RWPE2 (cell line): ENCODE measurements at regions not wholly inside any gene's neighbourhood (a gene's known extent, or its start where the extent isn't known, plus 50 kb on each side); places are given as distances from the start of the nearest gene placed in this dataset.

ENCODE experiments used
- ATAC-seq: fragments of 200-7000 bp; cut with Tn5 transposase; 3 replicates; pipeline ENCODE4 v1.9.1; 2021; ENCODE audit warnings: low read depth
- DNase-seq: peaks from one replicate; pipeline ENCODE4 v3.0.0-alpha.2; 2020; ENCODE audit warnings: low spot score
- H3K27ac ChIP-seq: fragments of 450-650 bp; 2 replicates; pipeline ENCODE4 v1.5.1; 2017; ENCODE audit warnings: mild to moderate bottlenecking; ENCODE audit not compliant: poor library complexity, severe bottlenecking
- H3K27me3 ChIP-seq: fragments of 250-450 bp; sonication (Bioruptor Pico); 2 replicates; pipeline ENCODE4 v1.5.1; 2021; ENCODE audit warnings: mild to moderate bottlenecking, moderate library complexity; ENCODE audit not compliant: insufficient read depth, poor library complexity, severe bottlenecking
- H3K36me3 ChIP-seq: fragments of 250-450 bp; sonication (Bioruptor Pico); 2 replicates; pipeline ENCODE4 v1.5.1; 2020; ENCODE audit warnings: low read depth, mild to moderate bottlenecking, moderate library complexity
- H3K4me1 ChIP-seq: fragments of 250-450 bp; sonication (Bioruptor Pico); 2 replicates; pipeline ENCODE4 v1.5.1; 2021; ENCODE audit warnings: mild to moderate bottlenecking, moderate library complexity; ENCODE audit not compliant: insufficient read depth, poor library complexity, severe bottlenecking
- H3K4me3 ChIP-seq: fragments of 250-450 bp; sonication (Bioruptor Pico); 2 replicates; pipeline ENCODE4 v1.5.1; 2021; ENCODE audit warnings: mild to moderate bottlenecking, moderate library complexity; ENCODE audit not compliant: severe bottlenecking
- H3K9me3 ChIP-seq: fragments of 250-450 bp; sonication (Bioruptor Pico); 2 replicates; pipeline ENCODE4 v1.5.1; 2021; ENCODE audit warnings: mild to moderate bottlenecking, moderate library complexity; ENCODE audit not compliant: severe bottlenecking
- CTCF ChIP-seq: fragments of 450-650 bp; IDR thresholded peaks from one replicate; pipeline ENCODE4 v1.5.1; 2017; ENCODE audit warnings: mild to moderate bottlenecking, moderate library complexity; ENCODE audit not compliant: poor library complexity, severe bottlenecking

GRCh38 chr9:31486630-31487029 is 897.8 kb upstream of the ACO1 start:
- ATAC-seq, result no peak

GRCh38 chr9:31490551-31491106 is 893.8 kb upstream of the ACO1 start:
- ATAC-seq (no peak), DNase-seq (no peak)
- no peak overlapping the region for H3K27ac ChIP-seq
- H3K36me3 ChIP-seq, result no peaks in the 10 kb centered on the region
- H3K27me3 ChIP-seq, result no peaks in the 10 kb centered on the region
- no peaks in the 10 kb centered on the region for H3K9me3 ChIP-seq
- no peak overlapping the region for H3K4me3 ChIP-seq
- no peak for TF ChIP-seq CTCF
- H3K4me1 ChIP-seq, result no peaks in the 10 kb centered on the region

More at GRCh38 chr9:31486630-31487029, 897.8 kb upstream of the ACO1 start:
- no peak for TF ChIP-seq CTCF
- H3K4me1 ChIP-seq, result no peaks in the 10 kb centered on the region
- no peak overlapping the region for H3K27ac ChIP-seq
- H3K27me3 ChIP-seq, result no peaks in the 10 kb centered on the region
- no peak for DNase-seq
- no peak overlapping the region for H3K4me3 ChIP-seq
- H3K9me3 ChIP-seq, result no peaks in the 10 kb centered on the region
- H3K36me3 ChIP-seq, result no peaks in the 10 kb centered on the region

- Histone ChIP-seq H3K4me3 (no peak overlapping the region), H3K36me3 (no peaks in the 10 kb centered on the region), H3K27me3 (no peaks in the 10 kb centered on the region), H3K9me3 (no peaks in the 10 kb centered on the region), H3K4me1 (no peaks in the 10 kb centered on the region), H3K27ac (no peak overlapping the region)
- ATAC-seq (no peak), DNase-seq (no peak)
- TF ChIP-seq CTCF, result no peak
Measured at GRCh38 chr9:31492229-31492628, 892.2 kb upstream of the ACO1 start.

GRCh38 chr9:31500422-31500821 is 884.0 kb upstream of the ACO1 start:
- Histone ChIP-seq H3K9me3 (no peaks in the 10 kb centered on the region), H3K27me3 (no peaks in the 10 kb centered on the region), H3K36me3 (no peaks in the 10 kb centered on the region), H3K27ac (no peak overlapping the region), H3K4me1 (no peaks in the 10 kb centered on the region), H3K4me3 (no peak overlapping the region)
- ATAC-seq (no peak), DNase-seq (no peak)
- TF ChIP-seq CTCF, result no peak

- Histone ChIP-seq H3K9me3 (no peaks in the 10 kb centered on the region), H3K4me3 (no peak overlapping the region), H3K27ac (no peak overlapping the region), H3K36me3 (no peaks in the 10 kb centered on the region), H3K4me1 (no peaks in the 10 kb centered on the region), H3K27me3 (no peaks in the 10 kb centered on the region)
- DNase-seq (no peak), ATAC-seq (no peak)
- no peak for TF ChIP-seq CTCF
Measured at GRCh38 chr9:31519011-31519410, 865.4 kb upstream of the ACO1 start.
